Astrocyte (in vitro differentiated cells and primary cell): ENCODE measurements at regions not wholly inside any gene's neighbourhood (a gene's known extent, or its start where the extent isn't known, plus 50 kb on each side); places are given as distances from the start of the nearest gene placed in this dataset.

ENCODE experiments used
- DNase-seq: peaks from one replicate; pipeline ENCODE4 v3.0.0-alpha.2; 2010; ENCODE audit warnings: low read depth
- FAIRE-seq: peaks from 2 replicates; lab custom pipeline; 2011; peaks lifted over from hg19 to GRCh38; lab: Jason Lieb, UNC
- H2AFZ ChIP-seq: 2 replicates; pipeline ENCODE4 v1.6.0; 2012; ENCODE audit warnings: low read depth, low read length, inconsistent platforms
- H3K27ac ChIP-seq: 2 replicates; pipeline ENCODE4 v1.5.1; 2011; ENCODE audit warnings: low read depth, low read length, inconsistent platforms
- H3K27me3 ChIP-seq: 2 replicates; pipeline ENCODE4 v1.6.0; 2011; ENCODE audit warnings: low read length, inconsistent platforms; ENCODE audit not compliant: insufficient read depth
- H3K36me3 ChIP-seq: 2 replicates; pipeline ENCODE4 v1.5.1; 2011; ENCODE audit warnings: low read length, inconsistent platforms; ENCODE audit not compliant: insufficient read depth
- H3K4me1 ChIP-seq: 2 replicates; pipeline ENCODE4 v1.5.1; 2011; ENCODE audit warnings: low read length, inconsistent platforms; ENCODE audit not compliant: insufficient read depth
- H3K4me2 ChIP-seq: 2 replicates; pipeline ENCODE4 v1.6.0; 2012; ENCODE audit warnings: low read length, inconsistent platforms
- H3K4me3 ChIP-seq: 2 replicates; pipeline ENCODE4 v1.5.1; 2011; ENCODE audit warnings: low read depth, mild to moderate bottlenecking, low read length, inconsistent platforms; ENCODE audit not compliant: insufficient read depth
- H3K79me2 ChIP-seq: 2 replicates; pipeline ENCODE4 v1.6.0; 2012; ENCODE audit warnings: mild to moderate bottlenecking, low read length, inconsistent platforms; ENCODE audit not compliant: insufficient read depth
- H3K9ac ChIP-seq: 2 replicates; pipeline ENCODE4 v1.6.0; 2012; ENCODE audit warnings: mild to moderate bottlenecking, low read length, inconsistent platforms
- H3K9me3 ChIP-seq: 2 replicates; pipeline ENCODE4 v1.5.1; 2012; ENCODE audit warnings: low read depth, mild to moderate bottlenecking, low read length, inconsistent platforms; ENCODE audit not compliant: insufficient read depth
- H4K20me1 ChIP-seq: 2 replicates; pipeline ENCODE4 v1.6.0; 2012; ENCODE audit warnings: low read length, inconsistent platforms; ENCODE audit not compliant: insufficient read depth
- H3K27ac Mint-ChIP-seq: one replicate; pipeline ENCODE4 v1.8.0; 2021; ENCODE audit warnings: mild to moderate bottlenecking, mixed read lengths; ENCODE audit not compliant: unreplicated experiment
- H3K27me3 Mint-ChIP-seq: one replicate; pipeline ENCODE4 v1.8.0; 2021; ENCODE audit warnings: low read depth, mixed read lengths; ENCODE audit not compliant: unreplicated experiment
- H3K36me3 Mint-ChIP-seq: one replicate; pipeline ENCODE4 v1.8.0; 2021; ENCODE audit warnings: low read depth, mixed read lengths; ENCODE audit not compliant: unreplicated experiment
- H3K4me1 Mint-ChIP-seq: one replicate; pipeline ENCODE4 v1.8.0; 2021; ENCODE audit warnings: low read depth, mixed read lengths; ENCODE audit not compliant: unreplicated experiment
- H3K4me3 Mint-ChIP-seq: one replicate; pipeline ENCODE4 v1.8.0; 2021; ENCODE audit warnings: mild to moderate bottlenecking, moderate library complexity, mixed read lengths; ENCODE audit not compliant: unreplicated experiment
- H3K9me3 Mint-ChIP-seq: one replicate; pipeline ENCODE4 v1.8.0; 2021; ENCODE audit warnings: mild to moderate bottlenecking, mixed read lengths; ENCODE audit not compliant: unreplicated experiment
- EZH2 ChIP-seq: IDR thresholded peaks from 2 replicates; pipeline ENCODE4 v1.6.1; 2012; ENCODE audit warnings: mild to moderate bottlenecking, low read length, inconsistent platforms; ENCODE audit not compliant: insufficient read depth
- TF ChIP-seq, protein P1 (sequence below): IDR thresholded peaks from 2 replicates; pipeline ENCODE4 v1.5.1; 2011; ENCODE audit warnings: low read depth, mild to moderate bottlenecking, inconsistent platforms, low read length, moderate library complexity; ENCODE audit not compliant: insufficient read depth

DNA sequence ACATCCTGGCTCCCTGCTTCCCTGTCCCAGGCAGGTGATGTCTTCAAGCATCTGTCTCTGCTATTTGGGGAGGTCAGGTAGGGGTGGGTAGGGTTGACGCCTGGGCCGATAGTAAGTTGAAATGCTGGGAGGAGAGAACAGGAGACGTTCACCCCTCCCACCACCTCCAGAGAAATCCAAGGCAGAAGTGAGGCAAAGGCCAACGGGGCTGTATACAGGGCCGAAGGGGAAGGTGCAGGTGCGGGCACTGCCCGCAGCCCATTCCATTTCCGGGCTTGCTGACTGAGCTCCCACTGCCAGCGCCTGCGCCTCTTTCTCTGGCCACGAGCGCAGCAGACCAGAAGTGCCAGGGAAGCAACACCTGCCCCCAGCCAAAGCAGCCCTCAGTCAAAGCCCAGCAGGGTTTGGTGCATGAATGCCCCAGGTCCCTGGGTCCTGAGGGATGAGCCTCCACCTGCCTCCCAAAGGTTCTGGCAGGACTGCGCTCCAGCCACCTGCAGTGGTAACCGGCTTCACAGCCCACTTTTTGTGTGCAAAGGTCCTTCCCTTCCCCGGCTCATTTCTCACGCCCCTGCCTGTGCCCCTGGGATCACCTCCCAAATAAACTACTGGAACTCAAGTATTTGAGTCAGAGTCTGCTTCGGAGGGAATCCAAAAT is 127.6 kb upstream of the TNRC6C start:
- Mint-ChIP-seq H3K27ac (peak overlapping the region; percentile 85), H3K4me1 (peaks cover 46% of the 10 kb centered on the region), H3K27me3 (peaks cover 13% of the 10 kb centered on the region), H3K4me3 (no peak overlapping the region), H3K36me3 (no peaks in the 10 kb centered on the region), H3K9me3 (peaks cover 2% of the 10 kb centered on the region)
- Histone ChIP-seq H3K4me3 (peak overlapping the region; percentile 26), H3K4me2 (peak overlapping the region; percentile 78), H3K4me1 (peaks cover 50% of the 10 kb centered on the region), H4K20me1 (no peaks in the 10 kb centered on the region), H3K9ac (peak overlapping the region; percentile 76), H3K36me3 (no peaks in the 10 kb centered on the region), H3K27me3 (no peaks in the 10 kb centered on the region), H3K27ac (peak overlapping the region; percentile 92), H2AFZ (peak overlapping the region; percentile 69), H3K9me3 (no peaks in the 10 kb centered on the region), H3K79me2 (no peaks in the 10 kb centered on the region)
- no peak for FAIRE-seq
- DNase-seq, result no peak
- TF ChIP-seq EZH2, result no peak
- TF ChIP-seq, protein P1, sequence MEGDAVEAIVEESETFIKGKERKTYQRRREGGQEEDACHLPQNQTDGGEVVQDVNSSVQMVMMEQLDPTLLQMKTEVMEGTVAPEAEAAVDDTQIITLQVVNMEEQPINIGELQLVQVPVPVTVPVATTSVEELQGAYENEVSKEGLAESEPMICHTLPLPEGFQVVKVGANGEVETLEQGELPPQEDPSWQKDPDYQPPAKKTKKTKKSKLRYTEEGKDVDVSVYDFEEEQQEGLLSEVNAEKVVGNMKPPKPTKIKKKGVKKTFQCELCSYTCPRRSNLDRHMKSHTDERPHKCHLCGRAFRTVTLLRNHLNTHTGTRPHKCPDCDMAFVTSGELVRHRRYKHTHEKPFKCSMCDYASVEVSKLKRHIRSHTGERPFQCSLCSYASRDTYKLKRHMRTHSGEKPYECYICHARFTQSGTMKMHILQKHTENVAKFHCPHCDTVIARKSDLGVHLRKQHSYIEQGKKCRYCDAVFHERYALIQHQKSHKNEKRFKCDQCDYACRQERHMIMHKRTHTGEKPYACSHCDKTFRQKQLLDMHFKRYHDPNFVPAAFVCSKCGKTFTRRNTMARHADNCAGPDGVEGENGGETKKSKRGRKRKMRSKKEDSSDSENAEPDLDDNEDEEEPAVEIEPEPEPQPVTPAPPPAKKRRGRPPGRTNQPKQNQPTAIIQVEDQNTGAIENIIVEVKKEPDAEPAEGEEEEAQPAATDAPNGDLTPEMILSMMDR, result no peak

DNA sequence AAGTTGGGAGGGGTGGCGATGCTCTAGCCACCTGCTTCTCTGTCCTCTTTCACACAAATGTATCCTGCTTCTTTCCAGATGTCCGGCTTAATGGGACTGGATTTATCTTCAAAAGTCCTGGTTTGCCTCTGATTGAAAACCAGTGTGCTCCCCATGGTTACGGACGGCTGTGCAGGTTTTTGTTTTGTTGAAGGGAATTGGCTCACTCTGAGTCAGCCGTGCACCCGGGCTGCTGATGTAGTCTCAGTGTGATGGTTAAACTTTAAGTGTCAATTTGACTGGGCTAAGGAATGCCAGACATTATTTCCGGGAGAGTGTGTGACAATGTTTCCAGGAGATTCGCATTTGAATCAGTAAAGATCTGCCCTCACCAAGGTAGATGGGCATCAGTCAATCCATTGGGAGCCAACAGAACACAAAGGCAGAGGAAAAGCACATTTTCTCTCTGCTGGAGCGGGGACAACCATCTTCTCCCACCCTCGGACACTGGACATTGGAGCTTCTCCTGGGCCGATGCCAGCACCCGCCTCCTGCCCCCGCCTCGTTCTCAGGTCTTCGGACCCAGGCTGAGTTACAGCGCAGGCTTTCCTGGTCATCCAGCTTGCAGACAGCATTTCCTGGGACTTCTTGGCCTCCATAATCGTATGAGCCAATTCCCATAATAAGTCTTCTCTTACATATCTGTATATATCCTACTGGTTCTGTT is 126.9 kb upstream of the TNRC6C start:
- peaks cover 52% of the 10 kb centered on the region for H3K4me1 ChIP-seq
- no peaks in the 10 kb centered on the region for H4K20me1 ChIP-seq
- H3K79me2 ChIP-seq, result no peaks in the 10 kb centered on the region
- H3K36me3 ChIP-seq, result no peaks in the 10 kb centered on the region
- Mint-ChIP-seq H3K9me3 (peaks cover 2% of the 10 kb centered on the region), H3K27me3 (peaks cover 9% of the 10 kb centered on the region), H3K36me3 (no peaks in the 10 kb centered on the region), H3K4me1 (peaks cover 48% of the 10 kb centered on the region), H3K27ac (peak overlapping the region; percentile 85), H3K4me3 (no peak overlapping the region)
- H3K9me3 ChIP-seq, result no peaks in the 10 kb centered on the region
- H3K27me3 ChIP-seq, result no peaks in the 10 kb centered on the region
- TF ChIP-seq, protein P1, result no peak
- no peak for TF ChIP-seq EZH2
- H3K4me2 ChIP-seq, result peak overlapping the region; percentile 78
- peak overlapping the region; percentile 92 for H3K27ac ChIP-seq
- DNase-seq (peak; percentile 84), FAIRE-seq (peak; percentile 74)
- H3K9ac ChIP-seq, result peak overlapping the region; percentile 76
- H2AFZ ChIP-seq, result peak overlapping the region; percentile 36
- H3K4me3 ChIP-seq, result peak overlapping the region; percentile 7

DNA sequence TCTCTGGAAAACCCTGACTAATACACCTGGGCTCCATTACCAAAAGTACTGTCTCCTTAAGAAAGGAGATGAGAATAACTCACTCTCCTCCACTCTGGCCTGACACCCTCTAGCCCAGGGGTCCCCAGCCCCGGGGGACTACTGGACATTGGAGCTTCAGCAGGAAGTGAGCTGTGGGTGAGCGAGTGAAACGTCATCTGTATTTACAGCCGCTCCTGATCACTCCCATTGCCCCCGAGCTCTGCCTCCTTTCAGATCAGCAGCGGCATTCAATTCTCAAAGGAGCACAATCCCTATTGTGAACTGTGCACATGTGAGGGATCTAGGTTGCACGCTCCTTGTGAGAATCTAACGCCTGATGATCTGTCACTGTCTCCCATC is 126.3 kb upstream of the TNRC6C start:
- peak overlapping the region; percentile 76 for H3K9ac ChIP-seq
- peaks cover 2% of the 10 kb centered on the region for H3K9me3 Mint-ChIP-seq
- H3K27me3 Mint-ChIP-seq, result peaks cover 7% of the 10 kb centered on the region
- H3K9me3 ChIP-seq, result peaks cover 1% of the 10 kb centered on the region
- no peaks in the 10 kb centered on the region for H3K36me3 ChIP-seq
- H3K4me3 ChIP-seq, result no peak overlapping the region
- H3K36me3 Mint-ChIP-seq, result no peaks in the 10 kb centered on the region
- H3K4me3 Mint-ChIP-seq, result no peak overlapping the region
- H2AFZ ChIP-seq, result no peak overlapping the region
- H3K4me1 Mint-ChIP-seq, result peaks cover 48% of the 10 kb centered on the region
- no peak for DNase-seq
- FAIRE-seq, result no peak
- H3K27ac Mint-ChIP-seq, result no peak overlapping the region
- H3K4me1 ChIP-seq, result peaks cover 54% of the 10 kb centered on the region
- no peaks in the 10 kb centered on the region for H3K79me2 ChIP-seq
- TF ChIP-seq EZH2, result no peak
- TF ChIP-seq, protein P1, result no peak
- H4K20me1 ChIP-seq, result no peaks in the 10 kb centered on the region
- no peaks in the 10 kb centered on the region for H3K27me3 ChIP-seq
- peak overlapping the region; percentile 78 for H3K4me2 ChIP-seq
- H3K27ac ChIP-seq, result peak overlapping the region; percentile 92
